Caco-2 (cell line): ENCODE measurements at regions not wholly inside any gene's neighbourhood (a gene's known extent, or its start where the extent isn't known, plus 50 kb on each side); places are given as distances from the start of the nearest gene placed in this dataset.

ENCODE experiments used
- BruUV-seq: library from RNA; stranded (reverse); fragments of 400-500 nt; replicated peaks from 2 replicates; lab custom pipeline; 2021; lab: Mats Ljungman, UMichigan
- CTCF ChIA-PET: fragments of 300-600 bp; sonication (Branson Sonifier 250); formaldehyde crosslinking; loops from one replicate; lab custom pipeline; 2022; ENCODE audit warnings: antibody characterized with exemption; lab: Charles Lee
- POLR2A ChIA-PET: fragments of 300-600 bp; sonication (Branson Sonifier 250); formaldehyde crosslinking; loops from one replicate; lab custom pipeline; 2022; ENCODE audit warnings: antibody characterized with exemption; lab: Charles Lee
- DNase-seq, 2 experiments: peaks; one replicate each; pipeline versions ENCODE4 v3.0.0 to v3.0.0-alpha.2; 2020 to 2022
- H3K27me3 ChIP-seq: replicated peaks from 2 replicates; pipeline ENCODE4 v1.6.0; 2011; ENCODE audit warnings: low read length; ENCODE audit not compliant: control insufficient read depth, insufficient read depth
- H3K36me3 ChIP-seq: 2 replicates; pipeline ENCODE4 v1.5.1; 2011; ENCODE audit warnings: low read length; ENCODE audit not compliant: control insufficient read depth, insufficient read depth
- H3K4me1 ChIP-seq: fragments of 250-450 bp; sonication (Bioruptor Pico); 2 replicates; pipeline ENCODE4 v1.5.1; 2020; ENCODE audit warnings: mild to moderate bottlenecking
- H3K4me3 ChIP-seq: 2 replicates; pipeline ENCODE4 v1.5.1; 2011; ENCODE audit warnings: low read depth, mild to moderate bottlenecking, control low read depth, low read length
- H3K9me3 ChIP-seq: fragments of 250-450 bp; sonication (Bioruptor Pico); 2 replicates; pipeline ENCODE4 v1.5.1; 2020; ENCODE audit warnings: mild to moderate bottlenecking, moderate library complexity
- H3K27ac Mint-ChIP-seq: one replicate; pipeline ENCODE4 v1.8.0; 2022; ENCODE audit warnings: mixed read lengths; ENCODE audit not compliant: unreplicated experiment
- H3K27me3 Mint-ChIP-seq: one replicate; pipeline ENCODE4 v1.8.0; 2022; ENCODE audit warnings: mixed read lengths; ENCODE audit not compliant: insufficient read depth, unreplicated experiment
- H3K36me3 Mint-ChIP-seq: one replicate; pipeline ENCODE4 v1.8.0; 2022; ENCODE audit warnings: mild to moderate bottlenecking, mixed read lengths; ENCODE audit not compliant: insufficient read depth, unreplicated experiment
- H3K4me1 Mint-ChIP-seq: one replicate; pipeline ENCODE4 v1.8.0; 2022; ENCODE audit warnings: low read depth, mixed read lengths; ENCODE audit not compliant: unreplicated experiment
- H3K4me3 Mint-ChIP-seq: one replicate; pipeline ENCODE4 v1.8.0; 2022; ENCODE audit warnings: mild to moderate bottlenecking, moderate library complexity, mixed read lengths; ENCODE audit not compliant: unreplicated experiment
- H3K9me3 Mint-ChIP-seq: one replicate; pipeline ENCODE4 v1.8.0; 2022; ENCODE audit warnings: mixed read lengths; ENCODE audit not compliant: unreplicated experiment
- CTCF ChIP-seq, 2 experiments: fragments of 200-600 bp in 1 of 2; IDR thresholded peaks; 1 replicate in 1 of 2; 2 replicates in 1 of 2; pipeline versions ENCODE4 v1.5.1 to v1.8.0; 2011 to 2022; ENCODE audit warnings: antibody characterized with exemption in 1 of 2, control low read depth in 1 of 2, inconsistent platforms in 1 of 2, low read depth in 1 of 2, low read length in 1 of 2, mild to moderate bottlenecking in 1 of 2, moderate library complexity in 1 of 2; ENCODE audit not compliant: insufficient read depth in 1 of 2, severe bottlenecking in 1 of 2, unreplicated experiment in 1 of 2
- intact Hi-C: fragments of 100-400 bp; cut with micrococcal nuclease; formaldehyde crosslinking; loops from one replicate; pipeline ENCODE4 v1.10.0; 2022; ENCODE audit not compliant: unreplicated experiment

GRCh38 chr12:115823635-115824034, 453.9 kb downstream of the MED13L start:
- H3K4me3 ChIP-seq, result no peak overlapping the region
- no peaks in the 10 kb centered on the region for H3K4me1 Mint-ChIP-seq
- no peaks in the 10 kb centered on the region for H3K9me3 ChIP-seq
- POLR2A ChIA-PET, result no interaction called here
- no TSS peak for BruUV-seq
- no peak overlapping the region for H3K27ac Mint-ChIP-seq
- no peak overlapping the region for H3K4me3 Mint-ChIP-seq
- H3K36me3 ChIP-seq, result no peaks in the 10 kb centered on the region
- no peaks in the 10 kb centered on the region for H3K4me1 ChIP-seq
- H3K9me3 Mint-ChIP-seq, result no peaks in the 10 kb centered on the region
- CTCF ChIA-PET, result no interaction called here
- intact Hi-C loops, result no loop called here
- H3K27me3 Mint-ChIP-seq, result peaks cover 10% of the 10 kb centered on the region
- no peaks in the 10 kb centered on the region for H3K27me3 ChIP-seq
- no peak for TF ChIP-seq CTCF (IDR thresholded peaks at IDR 0.05; ENCODE audit: insufficient read depth in 1 of 2, low read depth in 1 of 2, low read length in 1 of 2, severe bottlenecking in 1 of 2, unreplicated experiment in 1 of 2)
- no peaks in the 10 kb centered on the region for H3K36me3 Mint-ChIP-seq
- DNase-seq, result no peak

- H3K36me3 Mint-ChIP-seq, result no peaks in the 10 kb centered on the region
- TF ChIP-seq CTCF (IDR thresholded peaks at IDR 0.05; ENCODE audit: insufficient read depth in 1 of 2, low read depth in 1 of 2, low read length in 1 of 2, severe bottlenecking in 1 of 2, unreplicated experiment in 1 of 2), result no peak
Measured at GRCh38 chr12:115820656-115821055, 456.8 kb downstream of the MED13L start.

GRCh38 chr12:115818973-115819372, 458.5 kb downstream of the MED13L start:
- Histone ChIP-seq H3K4me1 (no peaks in the 10 kb centered on the region), H3K4me3 (no peak overlapping the region), H3K27me3 (no peaks in the 10 kb centered on the region), H3K9me3 (no peaks in the 10 kb centered on the region), H3K36me3 (no peaks in the 10 kb centered on the region)
- Mint-ChIP-seq H3K4me1 (no peaks in the 10 kb centered on the region), H3K27ac (no peak overlapping the region), H3K9me3 (no peaks in the 10 kb centered on the region), H3K4me3 (no peak overlapping the region), H3K27me3 (peaks cover 10% of the 10 kb centered on the region), H3K36me3 (no peaks in the 10 kb centered on the region)
- BruUV-seq, result no TSS peak
- ChIA-PET POLR2A (no interaction called here), CTCF (no interaction called here)
- intact Hi-C loops, result no loop called here
- TF ChIP-seq CTCF (IDR thresholded peaks at IDR 0.05; ENCODE audit: insufficient read depth in 1 of 2, low read depth in 1 of 2, low read length in 1 of 2, severe bottlenecking in 1 of 2, unreplicated experiment in 1 of 2), result no peak
- DNase-seq, result no peak

More at GRCh38 chr12:115820656-115821055, 456.8 kb downstream of the MED13L start:
- no peak for DNase-seq
- Histone ChIP-seq H3K9me3 (no peaks in the 10 kb centered on the region), H3K27me3 (no peaks in the 10 kb centered on the region), H3K4me3 (no peak overlapping the region), H3K4me1 (no peaks in the 10 kb centered on the region), H3K36me3 (no peaks in the 10 kb centered on the region)
- ChIA-PET POLR2A (no interaction called here), CTCF (no interaction called here)
- Mint-ChIP-seq H3K4me3 (no peak overlapping the region), H3K9me3 (no peaks in the 10 kb centered on the region), H3K4me1 (no peaks in the 10 kb centered on the region), H3K27ac (no peak overlapping the region), H3K27me3 (peaks cover 10% of the 10 kb centered on the region)
- intact Hi-C loops, result no loop called here
- no TSS peak for BruUV-seq
